Activated naive CD8-positive, alpha-beta T cell treated with anti-CD3 and anti-CD28 coated beads, Interleukin-2, amount 10 ng/mL, durations not matched to agents 7 days and 5 days (primary cell): ENCODE measurements at regions not wholly inside any gene's neighbourhood (a gene's known extent, or its start where the extent isn't known, plus 50 kb on each side); places are given as distances from the start of the nearest gene placed in this dataset.
"Not testable (repeated sequence)": the region's sequence is repeated elsewhere in the genome, so short reads cannot be mapped to it uniquely, and the experiment has no call there.

Experiments used
- ATAC-seq: fragments of 150-1000 bp; cut with Tn5 transposase; one replicate; pipeline ENCODE4 v1.10.0; 2021; ENCODE audit warnings: low read depth, moderate library complexity
- POLR2A ChIA-PET: fragments of 350-600 bp; sonication (Branson Sonifier 250); formaldehyde crosslinking; loops from one replicate; lab custom pipeline; 2021; ENCODE audit warnings: antibody characterized with exemption; lab: Charles Lee
- DNase-seq: peaks from one replicate; pipeline ENCODE4 v3.0.0; 2021
- H3K27ac Mint-ChIP-seq: one replicate; pipeline ENCODE4 v1.8.0; 2022; ENCODE audit warnings: mild to moderate bottlenecking, mixed read lengths
- H3K27me3 Mint-ChIP-seq: one replicate; pipeline ENCODE4 v1.8.0; 2022; ENCODE audit warnings: mild to moderate bottlenecking, moderate library complexity, mixed read lengths
- H3K36me3 Mint-ChIP-seq: one replicate; pipeline ENCODE4 v1.8.0; 2021; ENCODE audit warnings: mild to moderate bottlenecking, mixed read lengths
- H3K4me1 Mint-ChIP-seq: one replicate; pipeline ENCODE4 v1.8.0; 2021; ENCODE audit warnings: mixed read lengths
- H3K4me3 Mint-ChIP-seq: one replicate; pipeline ENCODE4 v1.8.0; 2022; ENCODE audit warnings: mild to moderate bottlenecking, moderate library complexity, mixed read lengths
- H3K9me3 Mint-ChIP-seq: one replicate; pipeline ENCODE4 v1.8.0; 2021; ENCODE audit warnings: mixed read lengths

GRCh38 chr10:131819241-131820072 lies 81.4 kb upstream of the PPP2R2D start:
- H3K27ac Mint-ChIP-seq = no peak overlapping the region
- H3K36me3 Mint-ChIP-seq = no peaks in the 10 kb centered on the region
- ATAC-seq (no peak), DNase-seq (peak; percentile 10)
- POLR2A ChIA-PET = no interaction called here
- H3K4me3 Mint-ChIP-seq = no peak overlapping the region
- H3K9me3 Mint-ChIP-seq = no peaks in the 10 kb centered on the region
- no peaks in the 10 kb centered on the region for H3K4me1 Mint-ChIP-seq
- no peaks in the 10 kb centered on the region for H3K27me3 Mint-ChIP-seq

- POLR2A ChIA-PET = no interaction called here
- no peaks in the 10 kb centered on the region for H3K36me3 Mint-ChIP-seq
- H3K4me3 Mint-ChIP-seq = no peak overlapping the region
- H3K9me3 Mint-ChIP-seq = no peaks in the 10 kb centered on the region
- DNase-seq (peak; percentile 6), ATAC-seq (no peak)
- no peak overlapping the region for H3K27ac Mint-ChIP-seq
- H3K4me1 Mint-ChIP-seq = no peaks in the 10 kb centered on the region
- H3K27me3 Mint-ChIP-seq = peaks cover 4% of the 10 kb centered on the region
These were observed 80.2 kb upstream of the PPP2R2D start for GRCh38 chr10:131820626-131821025.

- no peak for ATAC-seq
- no peaks in the 10 kb centered on the region for H3K4me1 Mint-ChIP-seq
- peaks cover 4% of the 10 kb centered on the region for H3K27me3 Mint-ChIP-seq
- H3K9me3 Mint-ChIP-seq = no peaks in the 10 kb centered on the region
- POLR2A ChIA-PET = no interaction called here
- no peak overlapping the region for H3K27ac Mint-ChIP-seq
- no peak overlapping the region for H3K4me3 Mint-ChIP-seq
- H3K36me3 Mint-ChIP-seq = no peaks in the 10 kb centered on the region
- no peak for DNase-seq
These were observed 79.3 kb upstream of the PPP2R2D start for GRCh38 chr10:131821378-131822012.

- POLR2A ChIA-PET = no interaction called here
- DNase-seq = peak; percentile 21
- no peak overlapping the region for H3K27ac Mint-ChIP-seq
- H3K36me3 Mint-ChIP-seq = no peaks in the 10 kb centered on the region
- no peak for ATAC-seq
- no peak overlapping the region for H3K4me3 Mint-ChIP-seq
- peaks cover 4% of the 10 kb centered on the region for H3K27me3 Mint-ChIP-seq
- no peaks in the 10 kb centered on the region for H3K9me3 Mint-ChIP-seq
- H3K4me1 Mint-ChIP-seq = no peaks in the 10 kb centered on the region
These were observed 78.7 kb upstream of the PPP2R2D start for GRCh38 chr10:131822013-131822691.

- H3K27me3 Mint-ChIP-seq = peaks cover 4% of the 10 kb centered on the region
- no peaks in the 10 kb centered on the region for H3K36me3 Mint-ChIP-seq
- peak; percentile 18 for DNase-seq
These were observed 78.0 kb upstream of the PPP2R2D start for GRCh38 chr10:131822692-131823245.

GRCh38 chr10:131823601-131824099 lies 77.2 kb upstream of the PPP2R2D start:
- not testable (repeated sequence) for H3K36me3 Mint-ChIP-seq

More at GRCh38 chr10:131822692-131823245, 78.0 kb upstream of the PPP2R2D start:
- H3K9me3 Mint-ChIP-seq = peaks cover 2% of the 10 kb centered on the region
- H3K4me1 Mint-ChIP-seq = no peaks in the 10 kb centered on the region
- no peak overlapping the region for H3K4me3 Mint-ChIP-seq
- no peak for ATAC-seq
- H3K27ac Mint-ChIP-seq = no peak overlapping the region
- POLR2A ChIA-PET = no interaction called here

GRCh38 chr10:131824371-131825149 lies 76.2 kb upstream of the PPP2R2D start:
- peaks cover 2% of the 10 kb centered on the region for H3K9me3 Mint-ChIP-seq
- peaks cover 4% of the 10 kb centered on the region for H3K27me3 Mint-ChIP-seq
- H3K36me3 Mint-ChIP-seq = no peaks in the 10 kb centered on the region
- H3K27ac Mint-ChIP-seq = no peak overlapping the region
- POLR2A ChIA-PET = no interaction called here
- no peaks in the 10 kb centered on the region for H3K4me1 Mint-ChIP-seq
- DNase-seq (peak; percentile 17), ATAC-seq (no peak)
- no peak overlapping the region for H3K4me3 Mint-ChIP-seq

More at GRCh38 chr10:131823601-131824099, 77.2 kb upstream of the PPP2R2D start:
- POLR2A ChIA-PET, H3K4me1 Mint-ChIP-seq, H3K4me3 Mint-ChIP-seq, H3K27me3 Mint-ChIP-seq, H3K9me3 Mint-ChIP-seq, ATAC-seq, H3K27ac Mint-ChIP-seq: not testable (repeated sequence)
- DNase-seq = peak; percentile 5

GRCh38 chr10:131825150-131825848 lies 75.5 kb upstream of the PPP2R2D start:
- POLR2A ChIA-PET = no interaction called here
- Mint-ChIP-seq H3K4me3 (no peak overlapping the region), H3K9me3 (peaks cover 2% of the 10 kb centered on the region), H3K36me3 (no peaks in the 10 kb centered on the region), H3K27me3 (peaks cover 4% of the 10 kb centered on the region), H3K27ac (no peak overlapping the region), H3K4me1 (no peaks in the 10 kb centered on the region)
- DNase-seq (no peak), ATAC-seq (no peak)

- Mint-ChIP-seq H3K4me3 (no peak overlapping the region), H3K27ac (no peak overlapping the region), H3K36me3 (no peaks in the 10 kb centered on the region), H3K9me3 (peaks cover 2% of the 10 kb centered on the region), H3K27me3 (peaks cover 4% of the 10 kb centered on the region), H3K4me1 (no peaks in the 10 kb centered on the region)
- ATAC-seq (no peak), DNase-seq (peak; percentile 12)
- POLR2A ChIA-PET = no interaction called here
These were observed 74.7 kb upstream of the PPP2R2D start for GRCh38 chr10:131825960-131826650.

- Mint-ChIP-seq H3K4me3 (no peak overlapping the region), H3K27me3 (peaks cover 4% of the 10 kb centered on the region), H3K9me3 (peaks cover 2% of the 10 kb centered on the region), H3K27ac (no peak overlapping the region), H3K4me1 (no peaks in the 10 kb centered on the region), H3K36me3 (no peaks in the 10 kb centered on the region)
- peak; percentile 8 for DNase-seq
- ATAC-seq = no peak
- POLR2A ChIA-PET = no interaction called here
These were observed 71.5 kb upstream of the PPP2R2D start for GRCh38 chr10:131829156-131829930.

GRCh38 chr10:131830446-131831130 lies 70.2 kb upstream of the PPP2R2D start:
- H3K4me3 Mint-ChIP-seq = no peak overlapping the region
- POLR2A ChIA-PET = no interaction called here
- ATAC-seq (no peak), DNase-seq (peak; percentile 8)
- H3K9me3 Mint-ChIP-seq = peaks cover 2% of the 10 kb centered on the region
- H3K27ac Mint-ChIP-seq = no peak overlapping the region
- H3K27me3 Mint-ChIP-seq = peaks cover under 1% of the 10 kb centered on the region
- H3K36me3 Mint-ChIP-seq = no peaks in the 10 kb centered on the region
- no peaks in the 10 kb centered on the region for H3K4me1 Mint-ChIP-seq
